Neural cell (in vitro differentiated cells): ENCODE measurements at regions not wholly inside any gene's neighbourhood (a gene's known extent, or its start where the extent isn't known, plus 50 kb on each side); places are given as distances from the start of the nearest gene placed in this dataset.

ENCODE experiments used
- H2AFZ ChIP-seq: fragments of 200-600, 300-800 bp; sonication (generic), shearing (Covaris generic); 2 replicates; pipeline ENCODE4 v1.6.0; 2014; ENCODE audit warnings: low read depth, mild to moderate bottlenecking, antibody characterized with exemption, low read length, moderate library complexity
- H3F3A ChIP-seq: fragments of 200-600 bp; shearing (Covaris generic); 2 replicates; pipeline ENCODE4 v1.6.1; 2016; ENCODE audit warnings: mild to moderate bottlenecking, moderate library complexity, mixed read lengths, antibody characterized with exemption, low read length; ENCODE audit not compliant: insufficient read depth, poor library complexity, severe bottlenecking
- H3K27ac ChIP-seq: fragments of 200-600, 300-800 bp; sonication (generic), shearing (Covaris generic); 2 replicates; pipeline ENCODE4 v1.5.1; 2014; ENCODE audit warnings: mild to moderate bottlenecking, low read length, moderate library complexity
- H3K27me3 ChIP-seq: fragments of 300-800, 200-600 bp; sonication (generic), shearing (Covaris generic); 2 replicates; pipeline ENCODE4 v1.6.0; 2014; ENCODE audit warnings: mild to moderate bottlenecking, low read depth, low read length, moderate library complexity; ENCODE audit not compliant: insufficient read depth
- H3K36me3 ChIP-seq: fragments of 300-800, 200-600 bp; sonication (generic), shearing (Covaris generic); 2 replicates; pipeline ENCODE4 v1.5.1; 2014; ENCODE audit warnings: mild to moderate bottlenecking, antibody characterized with exemption, low read length, moderate library complexity; ENCODE audit not compliant: insufficient read depth
- H3K4me2 ChIP-seq: fragments of 300-800, 200-600 bp; sonication (generic), shearing (Covaris generic); 2 replicates; pipeline ENCODE4 v1.6.0; 2014; ENCODE audit warnings: mild to moderate bottlenecking, low read length
- H3K4me3 ChIP-seq: fragments of 300-800, 200-600 bp; sonication (generic), shearing (Covaris generic); 2 replicates; pipeline ENCODE4 v1.5.1; 2014; ENCODE audit warnings: mild to moderate bottlenecking, low read length, moderate library complexity
- H3K79me2 ChIP-seq: fragments of 200-600 bp; shearing (Covaris generic); replicated peaks from 2 replicates; pipeline ENCODE4 v1.6.0; 2014; ENCODE audit warnings: mild to moderate bottlenecking, low read length, moderate library complexity; ENCODE audit not compliant: insufficient read depth
- H3K9ac ChIP-seq: fragments of 300-800, 200-600 bp; sonication (generic), shearing (Covaris generic); 2 replicates; pipeline ENCODE4 v1.6.1; 2016; ENCODE audit warnings: mild to moderate bottlenecking, low read length, mixed read lengths
- H3K9me2 ChIP-seq: fragments of 200-600 bp; shearing (Covaris generic); 2 replicates; pipeline ENCODE4 v1.6.1; 2016; ENCODE audit warnings: mild to moderate bottlenecking, low read length, mixed read lengths; ENCODE audit not compliant: insufficient read depth
- H3K9me3 ChIP-seq: fragments of 200-600, 300-800 bp; sonication (generic), shearing (Covaris generic); 2 replicates; pipeline ENCODE4 v1.6.1; 2016; ENCODE audit warnings: mild to moderate bottlenecking, mixed run types, low read length, moderate library complexity, mixed read lengths
- H4K20me1 ChIP-seq: fragments of 200-600 bp; shearing (Covaris generic); 2 replicates; pipeline ENCODE4 v1.6.1; 2016; ENCODE audit warnings: mild to moderate bottlenecking, mixed run types; ENCODE audit not compliant: insufficient read depth
- CTCF ChIP-seq: fragments of 450-650 bp; IDR thresholded peaks from 2 replicates; pipeline ENCODE4 v1.5.1; 2014; ENCODE audit warnings: antibody characterized with exemption, mild to moderate bottlenecking, moderate library complexity; ENCODE audit not compliant: poor library complexity, severe bottlenecking
- EP300 ChIP-seq: fragments of 450-650 bp; conservative IDR thresholded peaks from 2 replicates; pipeline ENCODE4 v1.6.1; 2014; ENCODE audit warnings: antibody characterized with exemption, mild to moderate bottlenecking, moderate library complexity; ENCODE audit not compliant: poor library complexity, severe bottlenecking
- EZH2 ChIP-seq: fragments of 200-600, 300-800 bp; shearing (Covaris generic), sonication (generic); IDR thresholded peaks from 2 replicates; pipeline ENCODE4 v1.6.1; 2014; ENCODE audit warnings: antibody characterized with exemption, low read length, borderline replicate concordance, mild to moderate bottlenecking; ENCODE audit not compliant: insufficient read depth, poor library complexity, severe bottlenecking
- MXI1 ChIP-seq: fragments of 450-650 bp; conservative IDR thresholded peaks from 2 replicates; pipeline ENCODE4 v1.6.1; 2014; ENCODE audit warnings: antibody characterized with exemption, mild to moderate bottlenecking; ENCODE audit not compliant: poor library complexity, severe bottlenecking
- POLR2AphosphoS5 ChIP-seq: IDR thresholded peaks from 2 replicates; pipeline ENCODE4 v1.6.1; 2012
- RAD21 ChIP-seq: fragments of 450-650 bp; conservative IDR thresholded peaks from 2 replicates; pipeline ENCODE4 v1.6.1; 2014; ENCODE audit warnings: antibody characterized with exemption, mild to moderate bottlenecking, moderate library complexity
- REST ChIP-seq: IDR thresholded peaks from 2 replicates; pipeline ENCODE4 v1.6.1; 2012; ENCODE audit warnings: borderline replicate concordance
- SMC3 ChIP-seq: fragments of 450-650 bp; conservative IDR thresholded peaks from 2 replicates; pipeline ENCODE4 v1.6.1; 2014; ENCODE audit warnings: antibody characterized with exemption, mild to moderate bottlenecking, moderate library complexity; ENCODE audit not compliant: poor library complexity
- TAF1 ChIP-seq: IDR thresholded peaks from 2 replicates; pipeline ENCODE4 v1.6.1; 2012; ENCODE audit warnings: low read depth

- H3K27me3 ChIP-seq = no peaks in the 10 kb centered on the region
- no peaks in the 10 kb centered on the region for H3K9me3 ChIP-seq
- no peaks in the 10 kb centered on the region for H3K9me2 ChIP-seq
- no peaks in the 10 kb centered on the region for H3K79me2 ChIP-seq
- TF ChIP-seq RAD21 (peak; percentile 88), CTCF (peak; percentile 90), MXI1 (no peak), TAF1 (no peak), POLR2AphosphoS5 (no peak), REST (no peak), SMC3 (peak; percentile 84), EZH2 (no peak), EP300 (no peak)
- no peaks in the 10 kb centered on the region for H3F3A ChIP-seq
- no peak overlapping the region for H3K4me2 ChIP-seq
- H4K20me1 ChIP-seq = no peaks in the 10 kb centered on the region
- no peak overlapping the region for H3K9ac ChIP-seq
- H3K36me3 ChIP-seq = no peaks in the 10 kb centered on the region
- H3K27ac ChIP-seq = no peak overlapping the region
- H2AFZ ChIP-seq = no peak overlapping the region
- no peak overlapping the region for H3K4me3 ChIP-seq
Observed at GRCh38 chr16:66315210-66315825, 51.2 kb upstream of the CDH5 start.

GRCh38 chr16:66311306-66311705 is 55.2 kb upstream of the CDH5 start:
- Histone ChIP-seq H3K4me3 (no peak overlapping the region), H3K9me2 (no peaks in the 10 kb centered on the region), H3K9me3 (no peaks in the 10 kb centered on the region), H3K27ac (no peak overlapping the region), H3K4me2 (no peak overlapping the region), H3K9ac (no peak overlapping the region), H2AFZ (no peak overlapping the region), H4K20me1 (no peaks in the 10 kb centered on the region), H3K27me3 (no peaks in the 10 kb centered on the region), H3F3A (no peaks in the 10 kb centered on the region), H3K79me2 (no peaks in the 10 kb centered on the region), H3K36me3 (no peaks in the 10 kb centered on the region)
- no peak for TF ChIP-seq TAF1
- no peak for TF ChIP-seq POLR2AphosphoS5
- no peak for TF ChIP-seq SMC3
- TF ChIP-seq MXI1 = no peak
- no peak for TF ChIP-seq CTCF
- TF ChIP-seq EZH2 = no peak
- no peak for TF ChIP-seq EP300
- TF ChIP-seq REST = no peak
- no peak for TF ChIP-seq RAD21
